GM12872 (cell line): ENCODE measurements at regions not wholly inside any gene's neighbourhood (a gene's known extent, or its start where the extent isn't known, plus 50 kb on each side); places are given as distances from the start of the nearest gene placed in this dataset.

Experiments
- TF ChIP-seq, protein P1 (sequence below): IDR thresholded peaks from 3 replicates; pipeline ENCODE4 v1.5.1; 2011; ENCODE audit warnings: low read depth, mild to moderate bottlenecking, low read length, moderate library complexity; ENCODE audit not compliant: insufficient read depth

DNA sequence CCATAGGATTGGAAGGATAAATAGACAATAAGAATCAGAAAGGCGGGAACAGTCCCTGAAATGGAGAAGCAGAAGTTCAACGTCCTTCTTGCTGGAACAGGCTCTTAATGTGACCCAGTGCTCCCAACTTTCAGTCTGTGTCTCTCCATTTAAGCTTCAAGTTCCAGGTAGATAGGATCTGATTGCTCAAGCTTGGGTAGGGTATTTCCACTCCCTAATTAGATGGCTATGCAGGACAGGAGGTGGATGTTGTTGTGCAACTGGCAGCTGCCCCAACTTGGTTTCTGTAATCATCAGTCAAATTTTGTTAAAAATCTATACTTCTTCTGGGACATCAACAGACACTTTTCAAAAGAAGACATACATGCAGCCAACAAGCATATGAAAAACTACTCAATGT is 266.2 kb downstream of the C12orf75 start:
- TF ChIP-seq, protein P1, sequence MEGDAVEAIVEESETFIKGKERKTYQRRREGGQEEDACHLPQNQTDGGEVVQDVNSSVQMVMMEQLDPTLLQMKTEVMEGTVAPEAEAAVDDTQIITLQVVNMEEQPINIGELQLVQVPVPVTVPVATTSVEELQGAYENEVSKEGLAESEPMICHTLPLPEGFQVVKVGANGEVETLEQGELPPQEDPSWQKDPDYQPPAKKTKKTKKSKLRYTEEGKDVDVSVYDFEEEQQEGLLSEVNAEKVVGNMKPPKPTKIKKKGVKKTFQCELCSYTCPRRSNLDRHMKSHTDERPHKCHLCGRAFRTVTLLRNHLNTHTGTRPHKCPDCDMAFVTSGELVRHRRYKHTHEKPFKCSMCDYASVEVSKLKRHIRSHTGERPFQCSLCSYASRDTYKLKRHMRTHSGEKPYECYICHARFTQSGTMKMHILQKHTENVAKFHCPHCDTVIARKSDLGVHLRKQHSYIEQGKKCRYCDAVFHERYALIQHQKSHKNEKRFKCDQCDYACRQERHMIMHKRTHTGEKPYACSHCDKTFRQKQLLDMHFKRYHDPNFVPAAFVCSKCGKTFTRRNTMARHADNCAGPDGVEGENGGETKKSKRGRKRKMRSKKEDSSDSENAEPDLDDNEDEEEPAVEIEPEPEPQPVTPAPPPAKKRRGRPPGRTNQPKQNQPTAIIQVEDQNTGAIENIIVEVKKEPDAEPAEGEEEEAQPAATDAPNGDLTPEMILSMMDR: no peak

GRCh38 chr12:105598031-105598430 is 267.5 kb downstream of the C12orf75 start:
- TF ChIP-seq, protein P1: no peak

- TF ChIP-seq, protein P1: no peak
These were observed 270.5 kb downstream of the C12orf75 start for GRCh38 chr12:105600911-105601545.

DNA sequence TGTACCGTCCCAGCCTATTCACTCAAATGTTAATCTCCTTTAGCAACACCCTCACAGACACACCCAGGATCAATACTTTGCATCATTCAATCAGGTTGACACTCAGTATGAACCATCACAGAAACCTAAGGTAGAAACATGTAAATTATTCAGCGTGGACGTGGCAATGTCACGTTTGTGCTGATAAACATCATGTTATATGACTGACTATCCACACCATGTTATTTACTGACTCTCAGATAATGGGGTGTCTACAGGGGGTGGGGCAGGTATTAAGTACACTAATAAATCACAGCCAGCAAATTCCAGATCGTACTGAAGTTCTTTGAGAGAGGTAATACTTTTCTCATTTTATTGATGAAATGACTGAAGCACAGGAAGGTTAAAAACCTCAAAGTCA is 280.0 kb downstream of the C12orf75 start:
- TF ChIP-seq, protein P1: no peak

- TF ChIP-seq, protein P1: no peak
These were observed 280.8 kb downstream of the C12orf75 start for GRCh38 chr12:105611340-105611739.

DNA sequence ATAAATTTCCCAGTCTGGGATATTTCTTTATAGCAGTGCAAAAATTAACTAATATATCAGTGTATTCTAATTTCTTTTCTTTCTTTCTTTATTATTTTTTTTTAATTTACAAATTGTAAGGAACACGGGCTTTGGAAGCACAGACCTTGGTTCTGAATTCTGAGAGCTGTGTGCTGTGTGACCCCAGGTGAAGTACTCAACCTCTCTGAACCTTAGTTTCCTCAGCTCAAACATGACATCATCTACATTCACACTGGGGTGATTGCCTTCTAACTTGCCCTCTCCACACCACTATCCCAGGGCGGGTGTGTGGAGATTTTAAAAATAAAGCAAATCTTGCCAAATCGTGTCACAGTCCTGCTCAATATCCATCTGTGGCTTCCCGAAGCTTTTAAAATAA is 282.8 kb downstream of the C12orf75 start:
- TF ChIP-seq, protein P1: no peak

- TF ChIP-seq, protein P1: no peak
These were observed 283.4 kb downstream of the C12orf75 start for GRCh38 chr12:105613887-105614286.
